ENCODE measurements at regions not wholly inside any gene's neighbourhood (a gene's known extent, or its start where the extent isn't known, plus 50 kb on each side); places are given as distances from the start of the nearest gene placed in this dataset.

GRCh38 chr13:74084375-74084935 is 49.7 kb downstream of the KLF12 start:
- ATAC-seq (no peak), DNase-seq (no peak)
- intact Hi-C loops (cut with DNase I): no loop called here

- intact Hi-C loops (cut with DNase I): no loop called here
- ATAC-seq (no peak), DNase-seq (no peak)
Observed at GRCh38 chr13:74082741-74083160, 51.5 kb downstream of the KLF12 start.

GRCh38 chr13:74080762-74081161 is 53.4 kb downstream of the KLF12 start:
- no peak for DNase-seq
- intact Hi-C loops (cut with DNase I): no loop called here
- ATAC-seq: no peak

- DNase-seq: no peak
- intact Hi-C loops (cut with DNase I): no loop called here
- no peak for ATAC-seq
Observed at GRCh38 chr13:74077792-74078191, 56.4 kb downstream of the KLF12 start.

GRCh38 chr13:74077375-74077774 is 56.8 kb downstream of the KLF12 start:
- ATAC-seq (no peak), DNase-seq (no peak)
- intact Hi-C loops (cut with DNase I): no loop called here

GRCh38 chr13:74074723-74075122 is 59.5 kb downstream of the KLF12 start:
- no peak for DNase-seq
- intact Hi-C loops (cut with DNase I): no loop called here
- peak in 1 of 2 donors; percentile 34 for ATAC-seq

- intact Hi-C loops (cut with DNase I): no loop called here
Observed at GRCh38 chr13:74073274-74073673, 60.9 kb downstream of the KLF12 start.

GRCh38 chr13:74070513-74070912 is 63.7 kb downstream of the KLF12 start:
- ATAC-seq (no peak), DNase-seq (no peak)
- intact Hi-C loops (cut with DNase I): no loop called here

More at GRCh38 chr13:74073274-74073673, 60.9 kb downstream of the KLF12 start:
- DNase-seq: no peak
- ATAC-seq: no peak

GRCh38 chr13:74070065-74070464 is 64.1 kb downstream of the KLF12 start:
- intact Hi-C loops (cut with DNase I): no loop called here
- DNase-seq (no peak), ATAC-seq (no peak)

GRCh38 chr13:74068471-74068870 is 65.7 kb downstream of the KLF12 start:
- intact Hi-C loops (cut with DNase I): loop anchor here in 1 of 2 donors (10.0 kb wide), 1 partner anchor 66 kb away; the partner anchor contains the start of gene KLF12
- ATAC-seq (no peak), DNase-seq (no peak)

- intact Hi-C loops (cut with DNase I): loop anchor here in 1 of 2 donors (10.0 kb wide), 1 partner anchor 67 kb away; the partner anchor contains the start of gene KLF12
- ATAC-seq: no peak
Observed at GRCh38 chr13:74067818-74068217, 66.4 kb downstream of the KLF12 start.

GRCh38 chr13:74066937-74067336 is 67.3 kb downstream of the KLF12 start:
- ATAC-seq (no peak), DNase-seq (no peak)
- intact Hi-C loops (cut with DNase I): loop anchor here in 1 of 2 donors (10.0 kb wide), 1 partner anchor 68 kb away; the partner anchor contains the start of gene KLF12

More at GRCh38 chr13:74067818-74068217, 66.4 kb downstream of the KLF12 start:
- DNase-seq: no peak

- intact Hi-C loops (cut with DNase I): loop anchor here (5.0 to 10.0 kb wide), 2 partner anchors 62 to 70 kb away; partner anchors contain the start of gene KLF12 (in 1 of the 2)
- no peak for DNase-seq
- no peak for ATAC-seq
Observed at GRCh38 chr13:74064805-74065312, 69.3 kb downstream of the KLF12 start.

GRCh38 chr13:74063533-74064100 is 70.6 kb downstream of the KLF12 start:
- DNase-seq: no peak
- no peak for ATAC-seq
- intact Hi-C loops (cut with DNase I): loop anchor here (5.0 to 10.0 kb wide), 2 partner anchors 64 to 71 kb away; partner anchors contain the start of gene KLF12 (in 1 of the 2)

- intact Hi-C loops (cut with DNase I): loop anchor here (5.0 to 10.0 kb wide), 2 partner anchors 64 to 72 kb away; partner anchors contain the start of gene KLF12 (in 1 of the 2)
- DNase-seq: peak; percentile 60
- ATAC-seq: peak; percentile 95 to 97
Observed at GRCh38 chr13:74062933-74063332, 71.3 kb downstream of the KLF12 start.

- intact Hi-C loops (cut with DNase I): loop anchor here (5.0 to 10.0 kb wide), 2 partner anchors 65 to 73 kb away; partner anchors contain the start of gene KLF12 (in 1 of the 2)
- ATAC-seq (peak; percentile 58 to 64), DNase-seq (no peak)
Observed at GRCh38 chr13:74061926-74062595, 72.1 kb downstream of the KLF12 start.

- DNase-seq: peak; percentile 76
- intact Hi-C loops (cut with DNase I): loop anchor here in 1 of 2 donors (10.0 kb wide), 1 partner anchor 182 kb away; no protein-coding TSS in a partner anchor
Observed at GRCh38 chr13:74056801-74057542, 77.2 kb downstream of the KLF12 start.

GRCh38 chr13:74052402-74052928 is 81.7 kb downstream of the KLF12 start:
- no peak for ATAC-seq
- intact Hi-C loops (cut with DNase I): loop anchor here in 1 of 2 donors (10.0 kb wide), 1 partner anchor 178 kb away; no protein-coding TSS in a partner anchor

More at GRCh38 chr13:74056801-74057542, 77.2 kb downstream of the KLF12 start:
- peak; percentile 55 to 89 for ATAC-seq

GRCh38 chr13:74048756-74049155 is 85.4 kb downstream of the KLF12 start:
- intact Hi-C loops (cut with DNase I): no loop called here
- no peak for ATAC-seq
- no peak for DNase-seq

More at GRCh38 chr13:74052402-74052928, 81.7 kb downstream of the KLF12 start:
- peak; percentile 45 for DNase-seq
